ENCODE measurements at regions not wholly inside any gene's neighbourhood (a gene's known extent, or its start where the extent isn't known, plus 50 kb on each side); places are given as distances from the start of the nearest gene placed in this dataset.

GRCh38 chr14:22388669-22389595 lies 200.1 kb downstream of the DAD1 start:
- H3K4me3 ChIP-seq (ENCODE audit: control insufficient read depth, low read depth, low read length): no peak overlapping the region
- DNase-seq (ENCODE audit: low read depth): peak; percentile 62
- no peak for TF ChIP-seq CTCF (conservative IDR thresholded peaks at IDR 0.05; ENCODE audit: control insufficient read depth, insufficient read depth, low read depth, low read length)

- TF ChIP-seq CTCF (conservative IDR thresholded peaks at IDR 0.05; ENCODE audit: control insufficient read depth, insufficient read depth, low read depth, low read length): no peak
- no peak for DNase-seq (ENCODE audit: low read depth)
- no peak overlapping the region for H3K4me3 ChIP-seq (ENCODE audit: control insufficient read depth, low read depth, low read length)
Measured at GRCh38 chr14:22387776-22388241, 201.2 kb downstream of the DAD1 start.

- H3K4me3 ChIP-seq (ENCODE audit: control insufficient read depth, low read depth, low read length): no peak overlapping the region
- DNase-seq (ENCODE audit: low read depth): peak; percentile 72
- peak; percentile 81 for TF ChIP-seq CTCF (conservative IDR thresholded peaks at IDR 0.05; ENCODE audit: control insufficient read depth, insufficient read depth, low read depth, low read length)
Measured at GRCh38 chr14:22386924-22387775, 201.9 kb downstream of the DAD1 start.

- TF ChIP-seq CTCF (conservative IDR thresholded peaks at IDR 0.05; ENCODE audit: control insufficient read depth, insufficient read depth, low read depth, low read length): no peak
- H3K4me3 ChIP-seq (ENCODE audit: control insufficient read depth, low read depth, low read length): no peak overlapping the region
- no peak for DNase-seq (ENCODE audit: low read depth)
Measured at GRCh38 chr14:22384974-22385526, 204.0 kb downstream of the DAD1 start.

- TF ChIP-seq CTCF (conservative IDR thresholded peaks at IDR 0.05; ENCODE audit: control insufficient read depth, insufficient read depth, low read depth, low read length): no peak
- DNase-seq (ENCODE audit: low read depth): no peak
- H3K4me3 ChIP-seq (ENCODE audit: control insufficient read depth, low read depth, low read length): no peak overlapping the region
Measured at GRCh38 chr14:22384167-22384549, 204.9 kb downstream of the DAD1 start.

GRCh38 chr14:22383515-22384166 lies 205.4 kb downstream of the DAD1 start:
- H3K4me3 ChIP-seq (ENCODE audit: control insufficient read depth, low read depth, low read length): no peak overlapping the region
- no peak for TF ChIP-seq CTCF (conservative IDR thresholded peaks at IDR 0.05; ENCODE audit: control insufficient read depth, insufficient read depth, low read depth, low read length)
- no peak for DNase-seq (ENCODE audit: low read depth)
